ENCODE measurements at regions not wholly inside any gene's neighbourhood (a gene's known extent, or its start where the extent isn't known, plus 50 kb on each side); places are given as distances from the start of the nearest gene placed in this dataset.

DNA sequence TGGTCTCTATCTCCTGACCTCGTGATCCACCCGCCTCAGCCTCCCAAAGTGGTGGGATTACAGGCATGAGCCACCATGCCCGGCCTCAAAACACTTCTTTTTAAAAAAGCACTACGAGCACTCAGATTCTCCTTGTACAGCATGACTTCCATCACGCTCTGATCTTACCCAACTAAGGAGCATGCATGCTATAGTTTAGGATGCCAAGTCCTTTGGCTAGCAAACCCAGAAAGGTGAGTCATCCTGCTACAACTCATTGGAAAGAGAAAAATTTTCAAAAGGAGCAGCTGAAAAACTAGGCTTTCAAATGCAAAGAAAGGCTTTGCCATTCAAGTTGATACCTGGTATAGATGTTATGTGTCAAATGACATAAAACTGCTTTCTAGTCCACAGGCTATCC, 70.3 kb upstream of the PRICKLE2 start:
- TF ChIP-seq, protein P1, sequence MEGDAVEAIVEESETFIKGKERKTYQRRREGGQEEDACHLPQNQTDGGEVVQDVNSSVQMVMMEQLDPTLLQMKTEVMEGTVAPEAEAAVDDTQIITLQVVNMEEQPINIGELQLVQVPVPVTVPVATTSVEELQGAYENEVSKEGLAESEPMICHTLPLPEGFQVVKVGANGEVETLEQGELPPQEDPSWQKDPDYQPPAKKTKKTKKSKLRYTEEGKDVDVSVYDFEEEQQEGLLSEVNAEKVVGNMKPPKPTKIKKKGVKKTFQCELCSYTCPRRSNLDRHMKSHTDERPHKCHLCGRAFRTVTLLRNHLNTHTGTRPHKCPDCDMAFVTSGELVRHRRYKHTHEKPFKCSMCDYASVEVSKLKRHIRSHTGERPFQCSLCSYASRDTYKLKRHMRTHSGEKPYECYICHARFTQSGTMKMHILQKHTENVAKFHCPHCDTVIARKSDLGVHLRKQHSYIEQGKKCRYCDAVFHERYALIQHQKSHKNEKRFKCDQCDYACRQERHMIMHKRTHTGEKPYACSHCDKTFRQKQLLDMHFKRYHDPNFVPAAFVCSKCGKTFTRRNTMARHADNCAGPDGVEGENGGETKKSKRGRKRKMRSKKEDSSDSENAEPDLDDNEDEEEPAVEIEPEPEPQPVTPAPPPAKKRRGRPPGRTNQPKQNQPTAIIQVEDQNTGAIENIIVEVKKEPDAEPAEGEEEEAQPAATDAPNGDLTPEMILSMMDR (IDR thresholded peaks at IDR 0.05; ENCODE audit: low read depth, low read length), result no peak
- peak; percentile 90 for DNase-seq (ENCODE audit: low read depth, low spot score)
- in situ Hi-C loops (cut with HindIII; ENCODE audit: low sequenced_read_pairs), result no loop called here
- H3K4me3 ChIP-seq (ENCODE audit: low read depth, low read length), result no peak overlapping the region

DNA sequence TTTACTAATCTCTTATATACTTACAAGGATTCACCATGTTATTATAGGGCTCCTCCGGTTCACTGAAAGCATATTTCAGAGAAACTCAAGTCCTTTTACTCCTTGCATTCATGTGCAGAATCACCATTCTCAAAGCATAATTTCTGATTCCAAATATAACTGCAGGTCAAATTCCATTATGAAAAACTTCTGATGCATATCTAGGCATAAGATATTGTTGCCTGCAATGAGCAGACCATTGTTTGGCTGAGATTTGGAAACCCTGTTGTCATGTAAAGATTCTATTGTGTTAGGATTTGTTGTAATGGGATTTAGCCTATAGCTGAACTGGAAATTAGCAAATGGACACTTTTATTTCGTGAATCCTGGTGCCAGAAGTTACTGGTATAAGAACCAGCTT, 69.5 kb upstream of the PRICKLE2 start:
- no peak for DNase-seq (ENCODE audit: low read depth, low spot score)
- in situ Hi-C loops (cut with HindIII; ENCODE audit: low sequenced_read_pairs), result no loop called here
- no peak overlapping the region for H3K4me3 ChIP-seq (ENCODE audit: low read depth, low read length)
- TF ChIP-seq, protein P1 (IDR thresholded peaks at IDR 0.05; ENCODE audit: low read depth, low read length), result no peak

DNA sequence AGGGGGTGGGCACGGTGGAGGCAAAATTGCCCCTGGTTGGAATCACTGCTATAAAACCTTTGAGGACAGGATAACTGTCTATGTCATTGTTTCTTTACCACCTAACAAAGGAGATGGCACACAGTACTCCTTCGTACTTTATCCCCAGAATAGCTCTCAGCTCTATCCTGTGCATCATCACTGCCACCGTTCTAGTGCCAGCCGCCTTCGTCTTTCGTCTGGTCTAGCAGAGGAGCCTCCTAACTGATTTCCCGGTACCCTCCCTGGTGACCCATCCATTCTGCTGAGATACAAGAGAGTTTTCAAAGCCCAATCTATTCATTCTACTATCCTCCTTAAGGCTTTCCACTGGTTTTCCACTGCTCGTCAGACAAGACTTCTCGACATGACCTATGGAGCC, 67.9 kb upstream of the PRICKLE2 start:
- no peak overlapping the region for H3K4me3 ChIP-seq (ENCODE audit: low read depth, low read length)
- DNase-seq (ENCODE audit: low read depth, low spot score), result no peak
- in situ Hi-C loops (cut with HindIII; ENCODE audit: low sequenced_read_pairs), result no loop called here
- TF ChIP-seq, protein P1 (IDR thresholded peaks at IDR 0.05; ENCODE audit: low read depth, low read length), result no peak

DNA sequence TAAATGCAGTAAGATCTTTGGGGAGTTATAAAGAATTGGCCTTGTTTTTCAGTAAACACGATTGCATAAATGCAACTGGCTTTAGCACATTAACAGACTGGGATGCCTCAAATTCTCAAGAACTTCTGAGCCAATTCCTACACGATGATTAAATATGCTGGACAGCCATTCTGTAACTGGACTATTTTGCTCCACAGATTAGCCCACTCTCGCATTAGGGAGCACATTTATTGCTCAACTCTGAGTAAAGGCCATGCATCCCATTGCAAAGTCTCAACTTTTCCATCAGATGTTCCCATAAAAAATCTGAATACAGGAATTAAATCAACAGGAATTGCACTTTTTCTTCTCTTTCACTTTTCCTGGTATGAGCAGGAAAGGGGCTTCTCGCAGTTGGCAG, 66.7 kb upstream of the PRICKLE2 start:
- in situ Hi-C loops (cut with HindIII; ENCODE audit: low sequenced_read_pairs), result no loop called here
- DNase-seq (ENCODE audit: low read depth, low spot score), result no peak

DNA sequence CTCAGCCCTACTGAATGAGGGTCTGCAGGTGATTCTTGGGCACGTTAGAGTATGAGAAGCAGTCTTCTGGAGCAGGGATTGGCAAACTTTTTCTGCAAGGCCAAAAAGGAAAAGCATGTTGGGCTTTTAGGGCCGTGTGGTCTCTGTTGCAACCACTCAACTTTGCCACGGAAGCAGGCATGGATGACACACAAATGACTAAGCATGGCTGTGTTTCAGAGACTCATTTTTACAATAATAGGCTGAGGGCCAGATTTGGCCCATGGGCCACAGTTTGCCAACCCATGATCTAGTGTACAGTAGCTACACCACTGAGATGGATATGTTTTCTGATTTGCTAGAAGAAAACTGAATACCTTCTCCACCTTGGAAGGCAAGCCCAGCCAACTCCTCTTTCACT, 66.1 kb upstream of the PRICKLE2 start:
- no peak overlapping the region for H3K4me3 ChIP-seq (ENCODE audit: low read depth, low read length)
- TF ChIP-seq, protein P1 (IDR thresholded peaks at IDR 0.05; ENCODE audit: low read depth, low read length), result no peak
- DNase-seq (ENCODE audit: low read depth, low spot score), result peak; percentile 83

More for the DNA sequence above, 66.7 kb upstream of the PRICKLE2 start:
- no peak overlapping the region for H3K4me3 ChIP-seq (ENCODE audit: low read depth, low read length)
- TF ChIP-seq, protein P1 (IDR thresholded peaks at IDR 0.05; ENCODE audit: low read depth, low read length), result no peak

DNA sequence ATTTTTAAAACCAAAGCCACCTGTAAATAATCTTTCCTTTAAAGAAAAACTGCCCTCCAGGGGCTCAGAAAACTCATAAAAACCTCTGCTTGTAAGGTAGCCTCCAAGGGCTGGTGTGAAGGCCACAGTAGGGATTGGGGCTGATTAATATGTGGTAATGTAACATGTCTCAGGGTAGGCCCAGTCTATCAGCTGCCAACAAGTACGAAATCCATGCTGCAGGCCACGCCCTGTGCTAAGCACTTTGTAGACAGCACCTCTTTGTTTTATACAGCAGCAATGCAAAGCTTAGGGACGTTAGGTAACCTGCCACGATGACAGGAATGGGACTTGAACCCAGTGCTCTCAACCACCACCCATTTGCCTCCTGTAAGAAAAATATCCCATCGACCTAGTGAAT, 65.6 kb upstream of the PRICKLE2 start:
- H3K4me3 ChIP-seq (ENCODE audit: low read depth, low read length), result no peak overlapping the region
- TF ChIP-seq, protein P1 (IDR thresholded peaks at IDR 0.05; ENCODE audit: low read depth, low read length), result no peak
- DNase-seq (ENCODE audit: low read depth, low spot score), result no peak
- in situ Hi-C loops (cut with HindIII; ENCODE audit: low sequenced_read_pairs), result no loop called here

More for the DNA sequence above, 66.1 kb upstream of the PRICKLE2 start:
- in situ Hi-C loops (cut with HindIII; ENCODE audit: low sequenced_read_pairs), result no loop called here

DNA sequence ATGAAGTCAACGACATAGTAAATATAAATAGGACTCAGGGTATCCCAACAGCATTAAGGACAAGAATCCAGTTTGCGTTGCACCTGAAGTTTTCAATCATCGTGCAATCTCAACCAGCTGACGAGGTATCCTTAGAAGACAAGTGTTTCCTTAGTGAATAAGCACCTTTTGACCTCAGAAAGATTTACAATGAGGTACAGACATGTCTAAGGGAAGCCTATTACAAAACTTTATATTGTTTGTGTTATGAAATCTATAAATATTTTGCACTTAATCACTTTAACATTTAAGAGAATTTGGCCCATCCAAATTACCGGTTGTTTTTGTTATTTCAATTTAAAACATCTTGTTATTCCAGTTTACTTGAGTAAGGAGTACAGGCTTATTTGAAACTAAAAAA, 64.9 kb upstream of the PRICKLE2 start:
- no peak for DNase-seq (ENCODE audit: low read depth, low spot score)
- in situ Hi-C loops (cut with HindIII; ENCODE audit: low sequenced_read_pairs), result no loop called here
- H3K4me3 ChIP-seq (ENCODE audit: low read depth, low read length), result no peak overlapping the region
- TF ChIP-seq, protein P1 (IDR thresholded peaks at IDR 0.05; ENCODE audit: low read depth, low read length), result no peak

Data from astrocyte of the spinal cord (primary cell).